Prostate gland (tissue), 2 donors: ENCODE measurements at regions not wholly inside any gene's neighbourhood (a gene's known extent, or its start where the extent isn't known, plus 50 kb on each side); places are given as distances from the start of the nearest gene placed in this dataset.

ENCODE experiments used
- CTCF ChIP-seq, 4 experiments: fragments of 200-600 bp in 2 of 4; fragments of 450-650 bp in 2 of 4; sonication (generic) in 2 of 4; IDR thresholded peaks; 1 replicate in 3 of 4; 2 replicates in 1 of 4; pipeline ENCODE4 v1.5.1; 2016 to 2019; ENCODE audit warnings: antibody characterized with exemption in 4 of 4, mild to moderate bottlenecking in 2 of 4, moderate library complexity in 2 of 4
- POLR2A ChIP-seq: fragments of 450-650 bp; IDR thresholded peaks from one replicate; pipeline ENCODE4 v1.6.1; 2016; ENCODE audit warnings: antibody characterized with exemption, mild to moderate bottlenecking

GRCh38 chr5:158471535-158471924 is 612.6 kb upstream of the CLINT1 start:
- no peak for TF ChIP-seq POLR2A
- TF ChIP-seq CTCF (IDR thresholded peaks at IDR 0.05): no peak
